ENCODE measurements at regions not wholly inside any gene's neighbourhood (a gene's known extent, or its start where the extent isn't known, plus 50 kb on each side); places are given as distances from the start of the nearest gene placed in this dataset.

- TF ChIP-seq, protein P1, sequence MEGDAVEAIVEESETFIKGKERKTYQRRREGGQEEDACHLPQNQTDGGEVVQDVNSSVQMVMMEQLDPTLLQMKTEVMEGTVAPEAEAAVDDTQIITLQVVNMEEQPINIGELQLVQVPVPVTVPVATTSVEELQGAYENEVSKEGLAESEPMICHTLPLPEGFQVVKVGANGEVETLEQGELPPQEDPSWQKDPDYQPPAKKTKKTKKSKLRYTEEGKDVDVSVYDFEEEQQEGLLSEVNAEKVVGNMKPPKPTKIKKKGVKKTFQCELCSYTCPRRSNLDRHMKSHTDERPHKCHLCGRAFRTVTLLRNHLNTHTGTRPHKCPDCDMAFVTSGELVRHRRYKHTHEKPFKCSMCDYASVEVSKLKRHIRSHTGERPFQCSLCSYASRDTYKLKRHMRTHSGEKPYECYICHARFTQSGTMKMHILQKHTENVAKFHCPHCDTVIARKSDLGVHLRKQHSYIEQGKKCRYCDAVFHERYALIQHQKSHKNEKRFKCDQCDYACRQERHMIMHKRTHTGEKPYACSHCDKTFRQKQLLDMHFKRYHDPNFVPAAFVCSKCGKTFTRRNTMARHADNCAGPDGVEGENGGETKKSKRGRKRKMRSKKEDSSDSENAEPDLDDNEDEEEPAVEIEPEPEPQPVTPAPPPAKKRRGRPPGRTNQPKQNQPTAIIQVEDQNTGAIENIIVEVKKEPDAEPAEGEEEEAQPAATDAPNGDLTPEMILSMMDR (conservative IDR thresholded peaks at IDR 0.05; ENCODE audit: low read depth, low read length) = no peak
- no peak for TF ChIP-seq NFE2L2 (IDR thresholded peaks at IDR 0.05; ENCODE audit: low read depth, low read length)
- no peak for TF ChIP-seq POLR2A (IDR thresholded peaks at IDR 0.05; ENCODE audit: low read depth, low read length)
- TF ChIP-seq RFX5 (IDR thresholded peaks at IDR 0.05; ENCODE audit: low read depth, low read length) = no peak
- TF ChIP-seq MAZ (IDR thresholded peaks at IDR 0.05; ENCODE audit: borderline replicate concordance, low read depth, low read length) = no peak
- TF ChIP-seq, protein P2, sequence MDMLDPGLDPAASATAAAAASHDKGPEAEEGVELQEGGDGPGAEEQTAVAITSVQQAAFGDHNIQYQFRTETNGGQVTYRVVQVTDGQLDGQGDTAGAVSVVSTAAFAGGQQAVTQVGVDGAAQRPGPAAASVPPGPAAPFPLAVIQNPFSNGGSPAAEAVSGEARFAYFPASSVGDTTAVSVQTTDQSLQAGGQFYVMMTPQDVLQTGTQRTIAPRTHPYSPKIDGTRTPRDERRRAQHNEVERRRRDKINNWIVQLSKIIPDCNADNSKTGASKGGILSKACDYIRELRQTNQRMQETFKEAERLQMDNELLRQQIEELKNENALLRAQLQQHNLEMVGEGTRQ (IDR thresholded peaks at IDR 0.05; ENCODE audit: low read depth, low read length) = no peak
- TF ChIP-seq CHD1 (IDR thresholded peaks at IDR 0.05; ENCODE audit: low read depth, low read length) = no peak
- no peak for TF ChIP-seq BHLHE40 (IDR thresholded peaks at IDR 0.05; ENCODE audit: low read depth, low read length)
- no peak for TF ChIP-seq ELK1 (IDR thresholded peaks at IDR 0.05; ENCODE audit: borderline replicate concordance, low read depth, low read length)
- TF ChIP-seq RCOR1 (IDR thresholded peaks at IDR 0.05; ENCODE audit: insufficient replicate concordance, low read length) = no peak
Measured at GRCh38 chr3:194851941-194852340, 166.3 kb downstream of the FAM43A start.

Measured in IMR-90 (cell line).